ENCODE measurements at regions not wholly inside any gene's neighbourhood (a gene's known extent, or its start where the extent isn't known, plus 50 kb on each side); places are given as distances from the start of the nearest gene placed in this dataset.

DNA sequence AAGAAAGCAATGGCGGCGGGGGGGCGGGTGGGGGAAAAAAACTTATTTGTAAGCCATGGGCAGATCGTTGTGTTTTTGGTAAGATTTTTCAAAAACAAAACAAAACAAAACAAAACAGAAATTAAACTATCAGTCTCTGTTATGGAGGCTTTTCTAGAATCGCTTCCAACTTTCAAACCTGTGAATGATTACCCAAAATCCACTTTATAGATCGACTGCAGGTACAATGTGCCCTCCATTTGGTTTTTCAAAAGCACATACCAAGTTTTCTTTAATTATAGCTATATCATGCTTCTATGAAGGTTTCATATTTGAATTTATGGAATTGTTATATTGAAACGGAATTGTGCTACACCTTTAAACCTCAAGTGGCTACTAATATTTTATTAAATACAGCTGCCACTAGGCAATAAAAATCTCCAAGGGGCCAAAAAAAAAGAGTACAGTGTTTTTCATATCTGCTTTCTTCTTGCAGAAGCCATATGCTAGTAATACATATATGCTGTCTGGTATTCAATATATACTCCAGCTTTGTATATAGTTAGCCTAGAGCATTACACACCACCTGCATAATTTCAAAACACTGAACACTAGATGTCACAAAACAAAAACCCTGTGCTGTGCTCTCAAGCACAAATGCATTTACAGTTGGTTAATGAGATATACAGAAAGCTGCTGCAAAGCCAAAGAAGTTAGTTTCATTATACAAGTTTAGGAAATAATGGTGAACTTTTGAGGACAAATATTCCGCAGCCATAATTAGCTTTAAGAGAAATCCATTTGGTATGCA, 683.8 kb upstream of the NR2F2 start:
- no peaks in the 10 kb centered on the region for H3K27me3 ChIP-seq (ENCODE audit: control insufficient read depth, extremely low read depth, insufficient read depth, low read length)
- no peaks in the 10 kb centered on the region for H3K4me1 ChIP-seq (ENCODE audit: control insufficient read depth, extremely low read depth, insufficient read depth, low read length)
- H3K9me3 ChIP-seq (ENCODE audit: control insufficient read depth, low read depth, low read length), result no peaks in the 10 kb centered on the region
- no peak overlapping the region for H3K27ac ChIP-seq (ENCODE audit: control insufficient read depth, insufficient read depth, low read length)
- no peak overlapping the region for H2AFZ ChIP-seq (ENCODE audit: control insufficient read depth, low read length)
- TF ChIP-seq, protein P1, sequence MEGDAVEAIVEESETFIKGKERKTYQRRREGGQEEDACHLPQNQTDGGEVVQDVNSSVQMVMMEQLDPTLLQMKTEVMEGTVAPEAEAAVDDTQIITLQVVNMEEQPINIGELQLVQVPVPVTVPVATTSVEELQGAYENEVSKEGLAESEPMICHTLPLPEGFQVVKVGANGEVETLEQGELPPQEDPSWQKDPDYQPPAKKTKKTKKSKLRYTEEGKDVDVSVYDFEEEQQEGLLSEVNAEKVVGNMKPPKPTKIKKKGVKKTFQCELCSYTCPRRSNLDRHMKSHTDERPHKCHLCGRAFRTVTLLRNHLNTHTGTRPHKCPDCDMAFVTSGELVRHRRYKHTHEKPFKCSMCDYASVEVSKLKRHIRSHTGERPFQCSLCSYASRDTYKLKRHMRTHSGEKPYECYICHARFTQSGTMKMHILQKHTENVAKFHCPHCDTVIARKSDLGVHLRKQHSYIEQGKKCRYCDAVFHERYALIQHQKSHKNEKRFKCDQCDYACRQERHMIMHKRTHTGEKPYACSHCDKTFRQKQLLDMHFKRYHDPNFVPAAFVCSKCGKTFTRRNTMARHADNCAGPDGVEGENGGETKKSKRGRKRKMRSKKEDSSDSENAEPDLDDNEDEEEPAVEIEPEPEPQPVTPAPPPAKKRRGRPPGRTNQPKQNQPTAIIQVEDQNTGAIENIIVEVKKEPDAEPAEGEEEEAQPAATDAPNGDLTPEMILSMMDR (optimal IDR thresholded peaks at IDR 0.05 in 1 of 3, IDR thresholded peaks at IDR 0.05 in 1 of 3, conservative IDR thresholded peaks at IDR 0.05 in 1 of 3; ENCODE audit: extremely low read depth in 1 of 3, insufficient read depth in 2 of 3, low read length in 3 of 3), result no peak
- no peak for TF ChIP-seq EZH2 (IDR thresholded peaks at IDR 0.05; ENCODE audit: low read length)
- H3K79me2 ChIP-seq (ENCODE audit: control insufficient read depth, insufficient read depth, low read length), result no peaks in the 10 kb centered on the region
- FAIRE-seq (no peak), DNase-seq (ENCODE audit: low read depth, low spot score) (no peak)
- no peak overlapping the region for H3K4me3 ChIP-seq (ENCODE audit: control insufficient read depth in 2 of 3, extremely low read depth in 1 of 3, insufficient read depth in 2 of 3, low read depth in 1 of 3, low read length in 3 of 3)
- no peaks in the 10 kb centered on the region for H3K36me3 ChIP-seq (ENCODE audit: control insufficient read depth in 2 of 2, extremely low read depth in 1 of 2, insufficient read depth in 2 of 2, low read length in 2 of 2)
- no peak overlapping the region for H3K4me2 ChIP-seq (ENCODE audit: control insufficient read depth, extremely low read depth, insufficient read depth, low read depth, low read length)
- H3K9me1 ChIP-seq (ENCODE audit: control insufficient read depth, extremely low read depth, insufficient read depth, low read length), result no peaks in the 10 kb centered on the region
- no peak overlapping the region for H3K9ac ChIP-seq (ENCODE audit: control insufficient read depth, extremely low read depth, insufficient read depth, low read length)
- dilution Hi-C loops (cut with MboI; ENCODE audit: extremely low pct_ligation_motif_present, low sequenced_read_pairs), result no loop called here
- H4K20me1 ChIP-seq (ENCODE audit: control insufficient read depth, extremely low read depth, insufficient read depth, low read length), result no peaks in the 10 kb centered on the region

- H3K27me3 ChIP-seq (ENCODE audit: control insufficient read depth, extremely low read depth, insufficient read depth, low read length), result no peaks in the 10 kb centered on the region
- TF ChIP-seq EZH2 (IDR thresholded peaks at IDR 0.05; ENCODE audit: low read length), result no peak
- TF ChIP-seq, protein P1 (optimal IDR thresholded peaks at IDR 0.05 in 1 of 3, IDR thresholded peaks at IDR 0.05 in 1 of 3, conservative IDR thresholded peaks at IDR 0.05 in 1 of 3; ENCODE audit: extremely low read depth in 1 of 3, insufficient read depth in 2 of 3, low read length in 3 of 3), result no peak
- H3K79me2 ChIP-seq (ENCODE audit: control insufficient read depth, insufficient read depth, low read length), result no peaks in the 10 kb centered on the region
- H3K9me1 ChIP-seq (ENCODE audit: control insufficient read depth, extremely low read depth, insufficient read depth, low read length), result no peaks in the 10 kb centered on the region
- dilution Hi-C loops (cut with MboI; ENCODE audit: extremely low pct_ligation_motif_present, low sequenced_read_pairs), result no loop called here
- no peaks in the 10 kb centered on the region for H3K9me3 ChIP-seq (ENCODE audit: control insufficient read depth, low read depth, low read length)
- no peaks in the 10 kb centered on the region for H4K20me1 ChIP-seq (ENCODE audit: control insufficient read depth, extremely low read depth, insufficient read depth, low read length)
- no peak overlapping the region for H3K9ac ChIP-seq (ENCODE audit: control insufficient read depth, extremely low read depth, insufficient read depth, low read length)
- no peak overlapping the region for H3K27ac ChIP-seq (ENCODE audit: control insufficient read depth, insufficient read depth, low read length)
- no peaks in the 10 kb centered on the region for H3K4me1 ChIP-seq (ENCODE audit: control insufficient read depth, extremely low read depth, insufficient read depth, low read length)
- no peak overlapping the region for H3K4me2 ChIP-seq (ENCODE audit: control insufficient read depth, extremely low read depth, insufficient read depth, low read depth, low read length)
- FAIRE-seq (no peak), DNase-seq (ENCODE audit: low read depth, low spot score) (no peak)
- no peak overlapping the region for H3K4me3 ChIP-seq (ENCODE audit: control insufficient read depth in 2 of 3, extremely low read depth in 1 of 3, insufficient read depth in 2 of 3, low read depth in 1 of 3, low read length in 3 of 3)
- H3K36me3 ChIP-seq (ENCODE audit: control insufficient read depth in 2 of 2, extremely low read depth in 1 of 2, insufficient read depth in 2 of 2, low read length in 2 of 2), result no peaks in the 10 kb centered on the region
- H2AFZ ChIP-seq (ENCODE audit: control insufficient read depth, low read length), result no peak overlapping the region
Measured at GRCh38 chr15:95647531-95648277, 682.8 kb upstream of the NR2F2 start.

Measured in keratinocyte (primary cell).